ENCODE measurements at regions not wholly inside any gene's neighbourhood (a gene's known extent, or its start where the extent isn't known, plus 50 kb on each side); places are given as distances from the start of the nearest gene placed in this dataset.

DNA sequence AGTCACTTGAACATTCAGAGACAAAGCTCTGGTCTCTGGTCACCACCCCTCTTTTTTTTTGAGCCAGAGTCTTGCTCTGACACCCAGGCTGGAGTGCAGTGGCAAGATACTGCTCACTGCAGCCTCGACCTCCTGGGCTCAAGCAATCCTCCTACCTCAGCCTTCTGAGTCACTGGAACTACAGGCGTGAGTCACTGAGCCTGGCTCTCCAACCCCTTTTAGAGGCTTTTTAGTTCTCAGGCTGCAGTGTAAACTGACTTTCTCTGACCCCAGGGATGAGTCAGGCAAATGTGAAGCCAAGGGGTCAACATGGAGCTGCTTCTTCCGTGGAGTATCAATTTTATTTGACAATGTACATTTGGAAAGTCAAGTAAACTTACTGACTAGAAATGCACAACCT, 229.2 kb downstream of the PTTG2 start (continued):
- no peak for TF ChIP-seq EZH2 (IDR thresholded peaks at IDR 0.05)
- TF ChIP-seq RAD21 (IDR thresholded peaks at IDR 0.05; ENCODE audit: low read depth): peak; percentile 18; the same call in 1 of the 2 replicates

DNA sequence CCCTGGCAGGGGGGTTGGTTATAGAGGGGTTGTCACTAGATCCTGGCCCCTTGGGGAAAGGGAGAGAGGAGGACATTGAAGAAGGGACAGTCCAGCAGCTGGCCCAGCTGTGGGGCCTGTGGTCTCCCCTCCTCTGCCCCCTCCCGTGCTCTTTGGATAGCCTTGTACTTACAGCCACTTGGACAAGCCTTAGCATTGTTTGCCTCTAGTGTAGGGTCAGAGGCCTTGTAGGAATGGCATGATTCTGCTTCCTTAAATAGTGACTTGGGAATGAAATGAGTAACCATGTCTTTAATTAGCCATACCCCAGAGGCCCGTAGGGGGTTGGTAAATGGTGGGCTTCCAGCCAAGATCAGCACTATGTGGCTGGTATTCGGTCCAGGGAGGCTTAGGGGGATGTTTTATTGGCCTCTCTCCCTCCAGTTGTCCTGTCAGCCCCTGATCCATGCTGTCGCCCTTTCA, 230.6 kb downstream of the PTTG2 start:
- H3K4me1 ChIP-seq (ENCODE audit: control insufficient read depth in 1 of 2, insufficient read depth in 2 of 2, low read length in 2 of 2): peaks cover 33 to 36% of the 10 kb centered on the region in 2 experiments
- intact Hi-C loops (cut with micrococcal nuclease): no loop called here
- BruUV-seq (replicated peaks): no TSS peak
- ATAC-seq (no peak), DNase-seq (ENCODE audit: low read depth, low spot score) (no peak)
- H3K9me3 ChIP-seq (ENCODE audit: control insufficient read depth in 1 of 2, insufficient read depth in 1 of 2, low read depth in 1 of 2, low read length in 2 of 2): peaks cover 0 to 7% of the 10 kb centered on the region in 2 experiments; a peak in 1 of 4 replicates
- H4K20me1 ChIP-seq (ENCODE audit: insufficient read depth): no peaks in the 10 kb centered on the region
- ChIA-PET POLR2A (no interaction called here), RAD21 (ENCODE audit: low non-redundant PET in 1 of 2, low total read pairs in 2 of 2, uncharacterized antibody in 2 of 2, unreplicated experiment in 2 of 2) (no interaction called here), CTCF (no interaction called here)
- no peaks in the 10 kb centered on the region for H3K27me3 ChIP-seq (ENCODE audit: insufficient read depth, low read length)
- no peaks in the 10 kb centered on the region for H3K36me3 ChIP-seq (ENCODE audit: control insufficient read depth in 1 of 2, insufficient read depth in 2 of 2, low read length in 2 of 2)
- TF ChIP-seq FOSL1 (IDR thresholded peaks at IDR 0.05; ENCODE audit: low read depth): no peak
- TF ChIP-seq EGR1 (IDR thresholded peaks at IDR 0.05; ENCODE audit: low read depth): no peak
- TF ChIP-seq, protein P1, sequence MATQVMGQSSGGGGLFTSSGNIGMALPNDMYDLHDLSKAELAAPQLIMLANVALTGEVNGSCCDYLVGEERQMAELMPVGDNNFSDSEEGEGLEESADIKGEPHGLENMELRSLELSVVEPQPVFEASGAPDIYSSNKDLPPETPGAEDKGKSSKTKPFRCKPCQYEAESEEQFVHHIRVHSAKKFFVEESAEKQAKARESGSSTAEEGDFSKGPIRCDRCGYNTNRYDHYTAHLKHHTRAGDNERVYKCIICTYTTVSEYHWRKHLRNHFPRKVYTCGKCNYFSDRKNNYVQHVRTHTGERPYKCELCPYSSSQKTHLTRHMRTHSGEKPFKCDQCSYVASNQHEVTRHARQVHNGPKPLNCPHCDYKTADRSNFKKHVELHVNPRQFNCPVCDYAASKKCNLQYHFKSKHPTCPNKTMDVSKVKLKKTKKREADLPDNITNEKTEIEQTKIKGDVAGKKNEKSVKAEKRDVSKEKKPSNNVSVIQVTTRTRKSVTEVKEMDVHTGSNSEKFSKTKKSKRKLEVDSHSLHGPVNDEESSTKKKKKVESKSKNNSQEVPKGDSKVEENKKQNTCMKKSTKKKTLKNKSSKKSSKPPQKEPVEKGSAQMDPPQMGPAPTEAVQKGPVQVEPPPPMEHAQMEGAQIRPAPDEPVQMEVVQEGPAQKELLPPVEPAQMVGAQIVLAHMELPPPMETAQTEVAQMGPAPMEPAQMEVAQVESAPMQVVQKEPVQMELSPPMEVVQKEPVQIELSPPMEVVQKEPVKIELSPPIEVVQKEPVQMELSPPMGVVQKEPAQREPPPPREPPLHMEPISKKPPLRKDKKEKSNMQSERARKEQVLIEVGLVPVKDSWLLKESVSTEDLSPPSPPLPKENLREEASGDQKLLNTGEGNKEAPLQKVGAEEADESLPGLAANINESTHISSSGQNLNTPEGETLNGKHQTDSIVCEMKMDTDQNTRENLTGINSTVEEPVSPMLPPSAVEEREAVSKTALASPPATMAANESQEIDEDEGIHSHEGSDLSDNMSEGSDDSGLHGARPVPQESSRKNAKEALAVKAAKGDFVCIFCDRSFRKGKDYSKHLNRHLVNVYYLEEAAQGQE (IDR thresholded peaks at IDR 0.05; ENCODE audit: low read depth): no peak
- no peak for TF ChIP-seq RAD21 (IDR thresholded peaks at IDR 0.05; ENCODE audit: low read depth)
- TF ChIP-seq CEBPB (IDR thresholded peaks at IDR 0.05; ENCODE audit: low read depth): no peak
- no peak for TF ChIP-seq SRF (IDR thresholded peaks at IDR 0.05; ENCODE audit: low read depth)
- peak overlapping the region in 1 of 2 experiments; percentile 4; a peak in 1 of 4 replicates for H3K4me3 ChIP-seq (replicated peaks in 1 of 2; ENCODE audit: low read depth in 1 of 2, low read length in 2 of 2)
- 0 out of 2 replicates have a peak overlapping the region, but pooled peaks have one; percentile 16 for H3K27ac ChIP-seq (ENCODE audit: low read depth, low read length)
- no peaks in the 10 kb centered on the region for H3K9me2 ChIP-seq (ENCODE audit: insufficient read depth)
- no peaks in the 10 kb centered on the region for H3K79me2 ChIP-seq (ENCODE audit: insufficient read depth, low read length)
- peak overlapping the region; percentile 83 for H2AFZ ChIP-seq (ENCODE audit: low read depth, low read length, poor library complexity, severe bottlenecking)
- H3K4me2 ChIP-seq (ENCODE audit: low read length): peak overlapping the region; percentile 82
- peak overlapping the region; percentile 45 for H3K9ac ChIP-seq (ENCODE audit: low read length)
